IMR-90 (cell line): ENCODE measurements at regions not wholly inside any gene's neighbourhood (a gene's known extent, or its start where the extent isn't known, plus 50 kb on each side); places are given as distances from the start of the nearest gene placed in this dataset.

Experiments used
- ATAC-seq: fragments of 200-7000 bp; cut with Tn5 transposase; 2 replicates; pipeline ENCODE4 v1.9.1; 2020; ENCODE audit warnings: low read depth, mild to moderate bottlenecking, moderate library complexity
- BruUV-seq: library from RNA; stranded (reverse); fragments of 400-500 nt; replicated peaks from 2 replicates; lab custom pipeline; 2021; lab: Mats Ljungman, UMichigan
- CTCF ChIA-PET: fragments of 300-600 bp; formaldehyde crosslinking; extraction: SDS; loops from one replicate; lab custom pipeline; 2021; ENCODE audit warnings: antibody characterized with exemption; lab: Yijun Ruan, JAX
- POLR2A ChIA-PET: fragments of 300-600 bp; sonication (Branson Sonifier 250); formaldehyde crosslinking; loops from one replicate; lab custom pipeline; 2022; ENCODE audit warnings: antibody characterized with exemption; ENCODE audit not compliant: unreplicated experiment; lab: Charles Lee
- DNase-seq: peaks from one replicate; pipeline ENCODE4 v3.0.0; 2013
- H2AFZ ChIP-seq: replicated peaks from 2 replicates; pipeline ENCODE3; 2013; ENCODE audit warnings: low read length, mild to moderate bottlenecking; ENCODE audit not compliant: poor library complexity
- H2AK5ac ChIP-seq: 2 replicates; pipeline ENCODE4 v1.6.1; 2013; ENCODE audit warnings: low read depth, low read length, inconsistent platforms
- H2AK9ac ChIP-seq: replicated peaks from 2 replicates; pipeline ENCODE3; 2013; ENCODE audit warnings: mild to moderate bottlenecking, low read depth, low read length, moderate library complexity; ENCODE audit not compliant: poor library complexity
- H2BK120ac ChIP-seq: 2 replicates; pipeline ENCODE4 v1.6.1; 2013; ENCODE audit warnings: low read depth, low read length, inconsistent platforms
- H2BK15ac ChIP-seq: 3 replicates; pipeline ENCODE4 v1.6.1; 2013; ENCODE audit warnings: low read depth, low read length, inconsistent platforms
- H2BK20ac ChIP-seq: 2 replicates; pipeline ENCODE4 v1.6.1; 2013; ENCODE audit warnings: low read depth, mild to moderate bottlenecking, inconsistent platforms, low read length, moderate library complexity
- H2BK5ac ChIP-seq: 2 replicates; pipeline ENCODE4 v1.6.1; 2013; ENCODE audit warnings: mild to moderate bottlenecking, low read depth, low read length, inconsistent platforms; ENCODE audit not compliant: poor library complexity, severe bottlenecking
- H3K14ac ChIP-seq: replicated peaks from 2 replicates; pipeline ENCODE4 v1.6.1; 2013; ENCODE audit warnings: low read depth, low read length, inconsistent platforms
- H3K18ac ChIP-seq: 2 replicates; pipeline ENCODE4 v1.6.1; 2013; ENCODE audit warnings: low read depth, low read length, control low read depth
- H3K23ac ChIP-seq: 2 replicates; pipeline ENCODE4 v1.6.1; 2013; ENCODE audit warnings: low read depth, low read length, inconsistent platforms
- H3K27ac ChIP-seq: 2 replicates; pipeline ENCODE4 v1.5.1; 2013; ENCODE audit warnings: mild to moderate bottlenecking, control low read depth, low read length; ENCODE audit not compliant: insufficient read depth
- H3K27me3 ChIP-seq: 2 replicates; pipeline ENCODE4 v1.6.1; 2013; ENCODE audit warnings: low read length; ENCODE audit not compliant: control insufficient read depth, insufficient read depth
- H3K36me3 ChIP-seq: 2 replicates; pipeline ENCODE4 v1.6.1; 2013; ENCODE audit warnings: low read length, mixed read lengths; ENCODE audit not compliant: control insufficient read depth, insufficient read depth
- H3K4ac ChIP-seq: 2 replicates; pipeline ENCODE4 v1.6.1; 2013; ENCODE audit warnings: low read depth, low read length, inconsistent platforms
- H3K4me1 ChIP-seq: 2 replicates; pipeline ENCODE4 v1.6.1; 2013; ENCODE audit warnings: low read length, mixed read lengths; ENCODE audit not compliant: control insufficient read depth, insufficient read depth
- H3K4me2 ChIP-seq: 2 replicates; pipeline ENCODE4 v1.6.1; 2013; ENCODE audit warnings: low read depth, mild to moderate bottlenecking, control low read depth, low read length, moderate library complexity
- H3K4me3 ChIP-seq: 2 replicates; pipeline ENCODE4 v1.5.1; 2013; ENCODE audit warnings: low read depth, mild to moderate bottlenecking, control low read depth, low read length, moderate library complexity; ENCODE audit not compliant: insufficient read depth
- H3K56ac ChIP-seq: 2 replicates; pipeline ENCODE4 v1.6.1; 2013; ENCODE audit warnings: low read length, inconsistent platforms; ENCODE audit not compliant: insufficient read depth; ENCODE audit errors: extremely low read depth
- H3K79me1 ChIP-seq, 2 experiments: 2 replicates each; pipeline ENCODE4 v1.6.1; 2013; ENCODE audit warnings: low read length in 2 of 2, inconsistent platforms in 1 of 2, low read depth in 1 of 2
- H3K9ac ChIP-seq: 2 replicates; pipeline ENCODE4 v1.6.1; 2013; ENCODE audit warnings: low read depth, low read length, control low read depth
- H3K9me1 ChIP-seq: 2 replicates; pipeline ENCODE4 v1.6.1; 2013; ENCODE audit warnings: low read length, inconsistent platforms; ENCODE audit not compliant: insufficient read depth
- H3K9me3 ChIP-seq: 2 replicates; pipeline ENCODE4 v1.6.1; 2013; ENCODE audit warnings: low read length; ENCODE audit not compliant: control insufficient read depth, insufficient read depth
- H4K20me1 ChIP-seq: 2 replicates; pipeline ENCODE4 v1.6.1; 2013; ENCODE audit warnings: low read length, inconsistent platforms; ENCODE audit not compliant: insufficient read depth
- H4K5ac ChIP-seq: 2 replicates; pipeline ENCODE4 v1.6.1; 2013; ENCODE audit warnings: mild to moderate bottlenecking, low read depth, low read length, control low read depth
- H4K8ac ChIP-seq, 2 experiments: 2 replicates each; pipeline ENCODE4 v1.6.1; 2013; ENCODE audit warnings: low read depth in 2 of 2, low read length in 2 of 2, control low read depth in 1 of 2, inconsistent platforms in 1 of 2
- H4K91ac ChIP-seq: 2 replicates; pipeline ENCODE4 v1.6.1; 2013; ENCODE audit warnings: low read depth, low read length, inconsistent platforms; ENCODE audit not compliant: insufficient read depth
- CEBPB ChIP-seq: IDR thresholded peaks from 2 replicates; pipeline ENCODE4 v1.6.1; 2012; ENCODE audit warnings: low read depth, low read length, improper control_type of control experiment
- NFE2L2 ChIP-seq: fragments of 150-350 bp; IDR thresholded peaks from 2 replicates; pipeline ENCODE4 v1.6.1; 2016; ENCODE audit warnings: low read depth, mild to moderate bottlenecking, low read length
- WGBS, 2 experiments: methylation state at CpG; one replicate each; pipeline versions ENCODE4 v1.1.5 to v1.1.7; 2013; ENCODE audit warnings: missing lambda C conversion rate in 2 of 2; ENCODE audit not compliant: insufficient read length in 1 of 2; ENCODE audit errors: extremely low coverage in 2 of 2; 5-methylcytosine and 5-hydroxymethylcytosine counted together
- dilution Hi-C: fragments of 300-500 bp; cut with HindIII; formaldehyde crosslinking; loops from one replicate; pipeline ENCODE4 v1.14.3; 2018; ENCODE audit warnings: low sequenced_read_pairs; ENCODE audit not compliant: unreplicated experiment
- in situ Hi-C: fragments of 300-500 bp; cut with MboI; formaldehyde crosslinking; loops from 3 replicates; pipeline ENCODE4 v1.14.3; 2019; ENCODE audit warnings: low sequenced_read_pairs, inconsistent platforms, mixed read lengths
- intact Hi-C: fragments of 100-400 bp; cut with micrococcal nuclease; formaldehyde crosslinking; loops from 2 replicates; pipeline ENCODE4 v1.10.0; 2022

DNA sequence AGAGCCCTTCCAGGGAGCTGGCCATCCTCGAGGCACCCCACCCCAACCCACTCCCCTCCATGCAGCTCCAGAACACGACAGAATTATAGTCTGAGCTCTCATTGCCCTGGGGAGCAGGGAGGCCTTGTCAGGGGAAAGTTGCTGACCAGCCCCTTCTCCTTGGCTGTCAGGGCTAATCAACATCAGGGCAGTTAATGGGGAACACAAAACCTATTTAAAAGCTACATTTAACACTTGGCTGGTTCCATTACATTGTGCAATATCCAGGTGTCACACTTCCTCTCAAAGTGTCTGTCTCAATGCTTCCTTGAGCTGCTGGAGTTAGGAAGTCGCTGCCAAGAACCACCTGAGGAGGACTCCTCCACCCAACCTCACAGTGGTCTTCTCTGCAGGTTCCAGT lies 111.8 kb upstream of the GRIK3 start:
- no peak overlapping the region for H3K4me3 ChIP-seq
- no TSS peak for BruUV-seq
- H3K27me3 ChIP-seq: no peaks in the 10 kb centered on the region
- no peak overlapping the region for H2BK5ac ChIP-seq
- H3K23ac ChIP-seq: no peak overlapping the region
- dilution Hi-C loops: no loop called here
- H3K9me3 ChIP-seq: peaks cover 3% of the 10 kb centered on the region; the same call in 1 of the 2 replicates
- H3K4ac ChIP-seq: no peak overlapping the region
- H3K36me3 ChIP-seq: no peaks in the 10 kb centered on the region
- WGBS, 2 experiments: 14% methylated on average over 1 of the region's 3 CpGs; no CpG with 5 or more reads in 1 of the 2 experiments
- no peak overlapping the region for H2AK5ac ChIP-seq
- ChIA-PET CTCF (no interaction called here), POLR2A (no interaction called here)
- no peaks in the 10 kb centered on the region for H3K4me1 ChIP-seq
- H3K9me1 ChIP-seq: no peaks in the 10 kb centered on the region
- TF ChIP-seq CEBPB (0 out of 2 replicates have a peak, but pooled peaks have one; percentile 4), NFE2L2 (no peak)
- no peaks in the 10 kb centered on the region for H4K20me1 ChIP-seq
- H4K5ac ChIP-seq: no peak overlapping the region
- no peak overlapping the region for H2AFZ ChIP-seq
- H4K91ac ChIP-seq: no peak overlapping the region
- no peak overlapping the region for H2BK15ac ChIP-seq
- no peak overlapping the region for H2AK9ac ChIP-seq
- H3K14ac ChIP-seq: no peak overlapping the region
- in situ Hi-C loops: no loop called here
- DNase-seq (no peak), ATAC-seq (no peak)
- H2BK20ac ChIP-seq: no peak overlapping the region
- H3K56ac ChIP-seq: no peak overlapping the region
- no peaks in the 10 kb centered on the region for H3K79me1 ChIP-seq
- H4K8ac ChIP-seq: no peak overlapping the region
- no peak overlapping the region for H3K9ac ChIP-seq
- no peak overlapping the region for H3K4me2 ChIP-seq
- no peak overlapping the region for H2BK120ac ChIP-seq
- H3K18ac ChIP-seq: no peak overlapping the region
- intact Hi-C loops: no loop called here
- no peak overlapping the region for H3K27ac ChIP-seq
